GM10248 (cell line): ENCODE measurements at regions not wholly inside any gene's neighbourhood (a gene's known extent, or its start where the extent isn't known, plus 50 kb on each side); places are given as distances from the start of the nearest gene placed in this dataset.

Experiments used
- CTCF ChIA-PET: fragments of 300-600 bp; sonication (Branson Sonifier 250); formaldehyde crosslinking; extraction: SDS; loops from one replicate; lab custom pipeline; 2021; ENCODE audit warnings: antibody characterized with exemption; lab: Yijun Ruan, JAX
- POLR2A ChIA-PET: fragments of 350-650 bp; sonication (Branson Sonifier 250); formaldehyde crosslinking; extraction: SDS; loops from one replicate; lab custom pipeline; 2020; ENCODE audit warnings: antibody characterized with exemption; lab: Yijun Ruan, JAX
- DNase-seq: peaks from one replicate; pipeline ENCODE4 v3.0.0; 2012; ENCODE audit errors: extremely low spot score
- CTCF ChIP-seq: IDR thresholded peaks from 2 replicates; pipeline ENCODE4 v1.5.1; 2012; ENCODE audit warnings: mild to moderate bottlenecking, low read depth; ENCODE audit errors: extremely low read depth, missing control alignments, control extremely low read depth

GRCh38 chr5:39955156-39955555, 530.4 kb upstream of the DAB2 start:
- no peak for TF ChIP-seq CTCF
- ChIA-PET CTCF (no interaction called here), POLR2A (no interaction called here)
- no peak for DNase-seq

GRCh38 chr5:39951070-39951469, 526.3 kb upstream of the DAB2 start:
- POLR2A ChIA-PET, result no interaction called here
- no peak for TF ChIP-seq CTCF
- CTCF ChIA-PET, result interaction anchor here (1.1 to 1.8 kb wide), 2 partner anchors 735 to 738 kb away, joined by 3 to 4 read pairs; no protein-coding TSS in a partner anchor
- DNase-seq, result no peak

GRCh38 chr5:39948867-39949468, 524.2 kb upstream of the DAB2 start:
- ChIA-PET CTCF (interaction anchor here (0.7 to 2.5 kb wide), 17 partner anchors 11 to 930 kb away, joined by 3 to 35 read pairs (median 4); no protein-coding TSS in a partner anchor), POLR2A (no interaction called here)
- peak; percentile 46 for DNase-seq
- peak; percentile 56 for TF ChIP-seq CTCF

- ChIA-PET CTCF (interaction anchor here (0.7 to 2.5 kb wide), 16 partner anchors 10 to 930 kb away, joined by 3 to 35 read pairs (median 4); no protein-coding TSS in a partner anchor), POLR2A (no interaction called here)
- TF ChIP-seq CTCF, result no peak
- DNase-seq, result no peak
These were observed 523.6 kb upstream of the DAB2 start for GRCh38 chr5:39948341-39948740.

- ChIA-PET POLR2A (no interaction called here), CTCF (interaction anchor here (0.7 to 2.5 kb wide), 11 partner anchors 10 to 931 kb away, joined by 3 to 35 read pairs (median 6); no protein-coding TSS in a partner anchor)
- no peak for DNase-seq
- no peak for TF ChIP-seq CTCF
These were observed 522.9 kb upstream of the DAB2 start for GRCh38 chr5:39947657-39948056.

GRCh38 chr5:39946356-39947045, 521.7 kb upstream of the DAB2 start:
- ChIA-PET POLR2A (interaction anchor here (0.6 kb wide), 1 partner anchor 746 kb away, joined by 3 read pairs; no protein-coding TSS in a partner anchor), CTCF (interaction anchor here (1.7 kb wide), 1 partner anchor 742 kb away, joined by 3 read pairs; no protein-coding TSS in a partner anchor)
- DNase-seq, result no peak
- TF ChIP-seq CTCF, result no peak
